WTC11 (cell line): ENCODE measurements at regions not wholly inside any gene's neighbourhood (a gene's known extent, or its start where the extent isn't known, plus 50 kb on each side); places are given as distances from the start of the nearest gene placed in this dataset.
A peak's percentile ranks its signal among the peaks of the same experiment; 100 is the strongest.

Source experiments
- ATAC-seq: fragments of 200-7000 bp; cut with Tn5 transposase; 2 replicates; pipeline ENCODE4 v1.10.0; 2021; ENCODE audit warnings: mild to moderate bottlenecking, moderate library complexity
- CTCF ChIA-PET: fragments of 300-600 bp; sonication (Branson Sonifier 250); formaldehyde crosslinking; loops from one replicate; lab custom pipeline; 2021; ENCODE audit warnings: antibody characterized with exemption; lab: Charles Lee
- POLR2A ChIA-PET: fragments of 350-600 bp; sonication (Branson Sonifier 250); formaldehyde crosslinking; loops from one replicate; lab custom pipeline; 2021; ENCODE audit warnings: antibody characterized with exemption; lab: Charles Lee
- DNase-seq: peaks from one replicate; pipeline ENCODE4 v3.0.0; 2021; ENCODE audit warnings: low spot score
- H3K27ac Mint-ChIP-seq: 2 replicates; pipeline ENCODE4 v1.8.0; 2021; ENCODE audit warnings: mixed read lengths
- H3K27me3 Mint-ChIP-seq: 2 replicates; pipeline ENCODE4 v1.8.0; 2021; ENCODE audit warnings: low read depth, mild to moderate bottlenecking, moderate library complexity, mixed read lengths
- H3K36me3 Mint-ChIP-seq: 2 replicates; pipeline ENCODE4 v1.8.0; 2021; ENCODE audit warnings: mixed read lengths
- H3K4me1 Mint-ChIP-seq: 2 replicates; pipeline ENCODE4 v1.8.0; 2022; ENCODE audit warnings: mixed read lengths
- H3K4me3 Mint-ChIP-seq: 2 replicates; pipeline ENCODE4 v1.8.0; 2021; ENCODE audit warnings: mild to moderate bottlenecking, moderate library complexity, mixed read lengths
- H3K9me3 Mint-ChIP-seq: 2 replicates; pipeline ENCODE4 v1.8.0; 2021; ENCODE audit warnings: mixed read lengths
- E2F1 ChIP-seq: sonication (generic); formaldehyde crosslinking; IDR thresholded peaks from 2 replicates; pipeline ENCODE4 v1.8.0; 2022; ENCODE audit warnings: mild to moderate bottlenecking, missing genetic modification reagents
- E2F4 ChIP-seq: sonication (generic); formaldehyde crosslinking; IDR thresholded peaks from 2 replicates; pipeline ENCODE4 v1.8.1; 2022; ENCODE audit warnings: low read depth, mild to moderate bottlenecking, moderate library complexity, missing genetic modification reagents, borderline replicate concordance
- ELF4 ChIP-seq: sonication (generic); formaldehyde crosslinking; IDR thresholded peaks from 2 replicates; pipeline ENCODE4 v1.8.1; 2022; ENCODE audit warnings: low read depth, mild to moderate bottlenecking, moderate library complexity, missing genetic modification reagents
- ETV6 ChIP-seq: sonication (generic); formaldehyde crosslinking; IDR thresholded peaks from 2 replicates; pipeline ENCODE4 v1.8.1; 2022; ENCODE audit warnings: mild to moderate bottlenecking, missing genetic modification reagents
- FOXK1 ChIP-seq: sonication (generic); formaldehyde crosslinking; IDR thresholded peaks from 2 replicates; pipeline ENCODE4 v1.8.0; 2022; ENCODE audit warnings: mild to moderate bottlenecking, moderate library complexity, missing genetic modification reagents
- FOXP4 ChIP-seq: sonication (generic); formaldehyde crosslinking; IDR thresholded peaks from 2 replicates; pipeline ENCODE4 v1.8.0; 2022; ENCODE audit warnings: mild to moderate bottlenecking, missing genetic modification reagents
- GABPB1 ChIP-seq: sonication (generic); formaldehyde crosslinking; IDR thresholded peaks from 2 replicates; pipeline ENCODE4 v1.8.1; 2023; ENCODE audit warnings: mild to moderate bottlenecking, missing genetic modification reagents
- GRHL2 ChIP-seq: fragments of 250-450 bp; sonication (Bioruptor Pico); IDR thresholded peaks from 2 replicates; pipeline ENCODE4 v1.8.0; 2022; ENCODE audit warnings: mild to moderate bottlenecking, moderate library complexity; ENCODE audit not compliant: insufficient replicate concordance, severe bottlenecking
- HMGA2 ChIP-seq: fragments of 250-450 bp; sonication (Bioruptor Pico); IDR thresholded peaks from 2 replicates; pipeline ENCODE4 v1.4.0; 2021; ENCODE audit warnings: mild to moderate bottlenecking, moderate library complexity
- MAX ChIP-seq: sonication (generic); formaldehyde crosslinking; IDR thresholded peaks from 2 replicates; pipeline ENCODE4 v1.8.0; 2022; ENCODE audit warnings: mild to moderate bottlenecking, missing genetic modification reagents
- NR2C2 ChIP-seq: sonication (generic); formaldehyde crosslinking; IDR thresholded peaks from 2 replicates; pipeline ENCODE4 v1.8.0; 2022; ENCODE audit warnings: mild to moderate bottlenecking, missing genetic modification reagents
- PRDM15 ChIP-seq: sonication (generic); formaldehyde crosslinking; IDR thresholded peaks from 2 replicates; pipeline ENCODE4 v1.8.0; 2022; ENCODE audit warnings: missing genetic modification reagents
- RORB ChIP-seq: fragments of 250-450 bp; sonication (Bioruptor Pico); IDR thresholded peaks from 2 replicates; pipeline ENCODE4 v1.9.0; 2021; ENCODE audit warnings: mild to moderate bottlenecking
- SOX15 ChIP-seq: fragments of 250-450 bp; sonication (Bioruptor Pico); IDR thresholded peaks from 2 replicates; pipeline ENCODE4 v1.9.0; 2021; ENCODE audit warnings: mild to moderate bottlenecking
- TP53 ChIP-seq: sonication (generic); formaldehyde crosslinking; IDR thresholded peaks from 2 replicates; pipeline ENCODE4 v1.8.1; 2023; ENCODE audit warnings: mild to moderate bottlenecking, missing genetic modification reagents
- ZNF219 ChIP-seq: sonication (generic); formaldehyde crosslinking; IDR thresholded peaks from 2 replicates; pipeline ENCODE4 v1.8.0; 2023; ENCODE audit warnings: missing genetic modification reagents, mild to moderate bottlenecking, borderline replicate concordance
- ZNF281 ChIP-seq: sonication (generic); formaldehyde crosslinking; IDR thresholded peaks from 2 replicates; pipeline ENCODE4 v1.8.0; 2023; ENCODE audit warnings: mild to moderate bottlenecking, missing genetic modification reagents
- ZNF423 ChIP-seq: fragments of 250-450 bp; sonication (Bioruptor Pico); IDR thresholded peaks from 2 replicates; pipeline ENCODE4 v2.1.2; 2022; ENCODE audit warnings: mild to moderate bottlenecking, moderate library complexity

GRCh38 chr2:83002706-83003105, 1456.4 kb downstream of the SUCLG1 start:
- H3K36me3 Mint-ChIP-seq = no peaks in the 10 kb centered on the region
- TF ChIP-seq TP53 (CRISPR knock-in tag) = no peak
- TF ChIP-seq PRDM15 (CRISPR knock-in tag) = no peak
- TF ChIP-seq ZNF281 (CRISPR knock-in tag) = no peak

GRCh38 chr2:82998781-82999180, 1460.3 kb downstream of the SUCLG1 start:
- H3K4me1 Mint-ChIP-seq = peaks cover 1% of the 10 kb centered on the region
- no peaks in the 10 kb centered on the region for H3K36me3 Mint-ChIP-seq
- DNase-seq (no peak), ATAC-seq (no peak)
- TF ChIP-seq ZNF219 (CRISPR knock-in tag) (no peak), GABPB1 (CRISPR knock-in tag) (no peak), FOXP4 (CRISPR knock-in tag) (no peak), NR2C2 (no peak), E2F1 (CRISPR knock-in tag) (no peak), E2F4 (CRISPR knock-in tag) (no peak), GRHL2 (CRISPR knock-in tag) (no peak), ETV6 (CRISPR knock-in tag) (no peak), ELF4 (CRISPR knock-in tag) (no peak), SOX15 (CRISPR knock-in tag) (no peak), RORB (no peak), MAX (CRISPR knock-in tag) (no peak), FOXK1 (CRISPR knock-in tag) (no peak), HMGA2 (CRISPR knock-in tag) (no peak), ZNF423 (CRISPR knock-in tag) (no peak)
- H3K4me3 Mint-ChIP-seq = no peak overlapping the region
- H3K27me3 Mint-ChIP-seq = no peaks in the 10 kb centered on the region
- ChIA-PET POLR2A (no interaction called here), CTCF (no interaction called here)
- no peaks in the 10 kb centered on the region for H3K9me3 Mint-ChIP-seq
- H3K27ac Mint-ChIP-seq = no peak overlapping the region; the same call in 1 of the 2 replicates

More at GRCh38 chr2:83002706-83003105, 1456.4 kb downstream of the SUCLG1 start:
- H3K4me1 Mint-ChIP-seq = no peaks in the 10 kb centered on the region
- ATAC-seq (no peak), DNase-seq (no peak)
- ChIA-PET POLR2A (no interaction called here), CTCF (no interaction called here)
- no peaks in the 10 kb centered on the region for H3K9me3 Mint-ChIP-seq
- H3K4me3 Mint-ChIP-seq = no peak overlapping the region
- 0 out of 2 replicates have a peak overlapping the region, but pooled peaks have one; percentile 49 for H3K27ac Mint-ChIP-seq
- H3K27me3 Mint-ChIP-seq = no peaks in the 10 kb centered on the region
